Nephron progenitor cell (in vitro differentiated cells): ENCODE measurements at regions not wholly inside any gene's neighbourhood (a gene's known extent, or its start where the extent isn't known, plus 50 kb on each side); places are given as distances from the start of the nearest gene placed in this dataset.

ENCODE experiments used
- DNase-seq: peaks from one replicate; pipeline ENCODE4 v3.0.0; 2021
- H3K27ac Mint-ChIP-seq: 2 replicates; pipeline ENCODE4 v1.8.0; 2021; ENCODE audit warnings: mild to moderate bottlenecking, moderate library complexity, mixed read lengths
- H3K27me3 Mint-ChIP-seq: 2 replicates; pipeline ENCODE4 v1.8.0; 2021; ENCODE audit warnings: mild to moderate bottlenecking, low read depth, mixed read lengths; ENCODE audit not compliant: poor library complexity
- H3K36me3 Mint-ChIP-seq: 2 replicates; pipeline ENCODE4 v1.8.0; 2021; ENCODE audit warnings: low read depth, mixed read lengths
- H3K4me1 Mint-ChIP-seq: 2 replicates; pipeline ENCODE4 v1.8.0; 2021; ENCODE audit warnings: mixed read lengths
- H3K4me3 Mint-ChIP-seq: 2 replicates; pipeline ENCODE4 v1.8.0; 2021; ENCODE audit warnings: mild to moderate bottlenecking, moderate library complexity, mixed read lengths
- H3K9me3 Mint-ChIP-seq: 2 replicates; pipeline ENCODE4 v1.8.0; 2021; ENCODE audit warnings: mild to moderate bottlenecking, moderate library complexity, mixed read lengths
- TF ChIP-seq, protein P1 (sequence below): fragments of 200-600 bp; sonication (generic); IDR thresholded peaks from 2 replicates; pipeline ENCODE4 v1.5.0; 2021; ENCODE audit warnings: antibody characterized with exemption

DNA sequence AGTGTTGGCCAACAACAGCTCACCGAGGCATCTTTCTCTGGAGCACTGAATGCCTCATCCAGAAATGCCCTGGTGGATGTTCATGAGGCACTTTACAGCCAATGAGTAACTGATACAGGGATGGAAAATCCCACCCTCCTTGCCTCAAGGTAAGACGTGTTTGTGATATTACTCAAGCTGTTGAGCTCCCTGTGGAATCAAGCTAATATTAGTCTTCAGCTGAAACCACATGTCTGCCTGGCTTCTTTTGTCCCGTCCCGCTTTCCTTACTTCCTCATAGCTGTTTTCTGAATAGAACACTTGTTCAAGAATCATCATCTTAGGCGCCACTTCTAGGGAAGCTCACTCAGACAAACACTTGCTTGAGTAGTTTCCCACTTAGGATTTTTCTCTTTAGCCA lies 422.4 kb downstream of the INHBA start:
- no peaks in the 10 kb centered on the region for H3K9me3 Mint-ChIP-seq
- TF ChIP-seq, protein P1, sequence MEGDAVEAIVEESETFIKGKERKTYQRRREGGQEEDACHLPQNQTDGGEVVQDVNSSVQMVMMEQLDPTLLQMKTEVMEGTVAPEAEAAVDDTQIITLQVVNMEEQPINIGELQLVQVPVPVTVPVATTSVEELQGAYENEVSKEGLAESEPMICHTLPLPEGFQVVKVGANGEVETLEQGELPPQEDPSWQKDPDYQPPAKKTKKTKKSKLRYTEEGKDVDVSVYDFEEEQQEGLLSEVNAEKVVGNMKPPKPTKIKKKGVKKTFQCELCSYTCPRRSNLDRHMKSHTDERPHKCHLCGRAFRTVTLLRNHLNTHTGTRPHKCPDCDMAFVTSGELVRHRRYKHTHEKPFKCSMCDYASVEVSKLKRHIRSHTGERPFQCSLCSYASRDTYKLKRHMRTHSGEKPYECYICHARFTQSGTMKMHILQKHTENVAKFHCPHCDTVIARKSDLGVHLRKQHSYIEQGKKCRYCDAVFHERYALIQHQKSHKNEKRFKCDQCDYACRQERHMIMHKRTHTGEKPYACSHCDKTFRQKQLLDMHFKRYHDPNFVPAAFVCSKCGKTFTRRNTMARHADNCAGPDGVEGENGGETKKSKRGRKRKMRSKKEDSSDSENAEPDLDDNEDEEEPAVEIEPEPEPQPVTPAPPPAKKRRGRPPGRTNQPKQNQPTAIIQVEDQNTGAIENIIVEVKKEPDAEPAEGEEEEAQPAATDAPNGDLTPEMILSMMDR: no peak
- peaks cover 4% of the 10 kb centered on the region for H3K27me3 Mint-ChIP-seq
- no peak overlapping the region for H3K27ac Mint-ChIP-seq
- peaks cover 12% of the 10 kb centered on the region for H3K4me1 Mint-ChIP-seq
- DNase-seq: no peak
- H3K4me3 Mint-ChIP-seq: no peak overlapping the region
- H3K36me3 Mint-ChIP-seq: no peaks in the 10 kb centered on the region

- no peak for DNase-seq
- Mint-ChIP-seq H3K27me3 (peaks cover 4% of the 10 kb centered on the region), H3K27ac (no peak overlapping the region), H3K4me3 (no peak overlapping the region), H3K36me3 (no peaks in the 10 kb centered on the region), H3K4me1 (peaks cover 17% of the 10 kb centered on the region), H3K9me3 (no peaks in the 10 kb centered on the region)
- TF ChIP-seq, protein P1: no peak
These were observed 425.3 kb downstream of the INHBA start for GRCh38 chr7:41277561-41277960.

GRCh38 chr7:41275255-41275654 lies 427.6 kb downstream of the INHBA start:
- H3K27me3 Mint-ChIP-seq: peaks cover 1% of the 10 kb centered on the region
- no peak for DNase-seq
- TF ChIP-seq, protein P1: no peak
- peaks cover 17% of the 10 kb centered on the region for H3K4me1 Mint-ChIP-seq
- H3K36me3 Mint-ChIP-seq: no peaks in the 10 kb centered on the region
- H3K9me3 Mint-ChIP-seq: no peaks in the 10 kb centered on the region
- no peak overlapping the region for H3K4me3 Mint-ChIP-seq
- no peak overlapping the region for H3K27ac Mint-ChIP-seq

DNA sequence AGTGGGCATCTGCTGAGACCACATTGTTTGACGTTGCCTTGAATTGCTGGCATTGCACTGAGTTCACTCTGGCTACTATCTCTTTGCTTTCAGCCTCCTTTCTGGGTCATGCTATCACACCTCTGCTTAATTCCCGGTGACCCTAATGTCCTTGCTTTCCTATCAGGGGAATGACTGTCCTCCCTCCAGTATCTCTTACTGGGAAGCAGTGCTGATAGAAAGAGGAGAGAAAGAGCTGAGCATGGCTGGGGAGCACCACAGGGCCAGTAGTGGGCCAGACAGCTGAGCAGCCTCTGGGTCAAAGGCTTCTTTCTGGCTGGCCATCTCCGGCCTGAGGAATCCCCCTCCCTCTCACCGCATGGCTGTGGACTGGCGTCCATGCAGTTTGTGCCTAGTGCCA lies 428.7 kb downstream of the INHBA start:
- no peaks in the 10 kb centered on the region for H3K9me3 Mint-ChIP-seq
- no peak for DNase-seq

GRCh38 chr7:41272664-41273063 lies 430.2 kb downstream of the INHBA start:
- TF ChIP-seq, protein P1: no peak
- Mint-ChIP-seq H3K4me1 (peaks cover 17% of the 10 kb centered on the region), H3K27me3 (no peaks in the 10 kb centered on the region), H3K27ac (no peak overlapping the region), H3K4me3 (no peak overlapping the region), H3K9me3 (no peaks in the 10 kb centered on the region), H3K36me3 (no peaks in the 10 kb centered on the region)
- no peak for DNase-seq

More for the DNA sequence above, 428.7 kb downstream of the INHBA start:
- Mint-ChIP-seq H3K27ac (no peak overlapping the region), H3K4me1 (peaks cover 17% of the 10 kb centered on the region), H3K4me3 (no peak overlapping the region), H3K36me3 (no peaks in the 10 kb centered on the region), H3K27me3 (no peaks in the 10 kb centered on the region)
- TF ChIP-seq, protein P1: no peak

- Mint-ChIP-seq H3K9me3 (no peaks in the 10 kb centered on the region), H3K27me3 (no peaks in the 10 kb centered on the region), H3K4me3 (no peak overlapping the region), H3K4me1 (no peaks in the 10 kb centered on the region), H3K27ac (no peak overlapping the region), H3K36me3 (no peaks in the 10 kb centered on the region)
- no peak for DNase-seq
- TF ChIP-seq, protein P1: no peak
These were observed 434.0 kb downstream of the INHBA start for GRCh38 chr7:41268878-41269277.
